GM06990 (cell line): ENCODE measurements at regions not wholly inside any gene's neighbourhood (a gene's known extent, or its start where the extent isn't known, plus 50 kb on each side); places are given as distances from the start of the nearest gene placed in this dataset.

Source experiments
- DNase-seq: peaks from one replicate; pipeline ENCODE4 v3.0.0-alpha.2; 2011; ENCODE audit not compliant: insufficient read length; ENCODE audit errors: extremely low read depth
- H3K27me3 ChIP-seq: replicated peaks from 2 replicates; pipeline ENCODE4 v1.6.0; 2011; ENCODE audit warnings: low read length; ENCODE audit not compliant: control insufficient read depth, insufficient read depth
- H3K36me3 ChIP-seq: 2 replicates; pipeline ENCODE4 v1.5.1; 2011; ENCODE audit warnings: low read length; ENCODE audit not compliant: control insufficient read depth, insufficient read depth
- H3K4me3 ChIP-seq: replicated peaks from 2 replicates; pipeline ENCODE4 v1.5.1; 2011; ENCODE audit warnings: low read depth, mild to moderate bottlenecking, control low read depth, low read length
- TF ChIP-seq, protein P1 (sequence below): IDR thresholded peaks from 2 replicates; pipeline ENCODE4 v1.5.1; 2011; ENCODE audit warnings: low read length, control low read depth, mild to moderate bottlenecking, inconsistent platforms; ENCODE audit not compliant: insufficient read depth, poor library complexity, severe bottlenecking

DNA sequence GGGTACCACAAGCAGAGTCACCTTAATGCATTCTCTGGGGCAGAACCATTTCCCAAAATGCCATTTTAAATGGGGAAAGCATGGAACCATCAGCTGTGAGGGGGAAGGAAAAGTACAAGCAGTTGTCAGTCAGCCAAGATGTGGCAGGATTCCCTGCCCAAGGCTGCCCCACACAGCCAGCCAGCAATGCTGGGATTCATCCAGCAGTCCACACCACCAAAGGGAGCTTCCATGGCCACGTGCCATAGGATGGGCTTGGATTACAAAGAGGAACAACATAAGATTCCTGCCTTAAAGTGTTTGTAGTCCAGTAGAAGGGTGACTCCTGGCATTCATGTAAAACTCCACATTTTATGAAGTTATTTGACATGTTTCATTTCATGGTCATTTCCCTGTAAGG is 233.3 kb downstream of the SHOX2 start:
- Histone ChIP-seq H3K4me3 (no peak overlapping the region), H3K36me3 (no peaks in the 10 kb centered on the region), H3K27me3 (no peaks in the 10 kb centered on the region; the same call in 1 of the 2 replicates)
- no peak for DNase-seq
- TF ChIP-seq, protein P1, sequence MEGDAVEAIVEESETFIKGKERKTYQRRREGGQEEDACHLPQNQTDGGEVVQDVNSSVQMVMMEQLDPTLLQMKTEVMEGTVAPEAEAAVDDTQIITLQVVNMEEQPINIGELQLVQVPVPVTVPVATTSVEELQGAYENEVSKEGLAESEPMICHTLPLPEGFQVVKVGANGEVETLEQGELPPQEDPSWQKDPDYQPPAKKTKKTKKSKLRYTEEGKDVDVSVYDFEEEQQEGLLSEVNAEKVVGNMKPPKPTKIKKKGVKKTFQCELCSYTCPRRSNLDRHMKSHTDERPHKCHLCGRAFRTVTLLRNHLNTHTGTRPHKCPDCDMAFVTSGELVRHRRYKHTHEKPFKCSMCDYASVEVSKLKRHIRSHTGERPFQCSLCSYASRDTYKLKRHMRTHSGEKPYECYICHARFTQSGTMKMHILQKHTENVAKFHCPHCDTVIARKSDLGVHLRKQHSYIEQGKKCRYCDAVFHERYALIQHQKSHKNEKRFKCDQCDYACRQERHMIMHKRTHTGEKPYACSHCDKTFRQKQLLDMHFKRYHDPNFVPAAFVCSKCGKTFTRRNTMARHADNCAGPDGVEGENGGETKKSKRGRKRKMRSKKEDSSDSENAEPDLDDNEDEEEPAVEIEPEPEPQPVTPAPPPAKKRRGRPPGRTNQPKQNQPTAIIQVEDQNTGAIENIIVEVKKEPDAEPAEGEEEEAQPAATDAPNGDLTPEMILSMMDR, result no peak

DNA sequence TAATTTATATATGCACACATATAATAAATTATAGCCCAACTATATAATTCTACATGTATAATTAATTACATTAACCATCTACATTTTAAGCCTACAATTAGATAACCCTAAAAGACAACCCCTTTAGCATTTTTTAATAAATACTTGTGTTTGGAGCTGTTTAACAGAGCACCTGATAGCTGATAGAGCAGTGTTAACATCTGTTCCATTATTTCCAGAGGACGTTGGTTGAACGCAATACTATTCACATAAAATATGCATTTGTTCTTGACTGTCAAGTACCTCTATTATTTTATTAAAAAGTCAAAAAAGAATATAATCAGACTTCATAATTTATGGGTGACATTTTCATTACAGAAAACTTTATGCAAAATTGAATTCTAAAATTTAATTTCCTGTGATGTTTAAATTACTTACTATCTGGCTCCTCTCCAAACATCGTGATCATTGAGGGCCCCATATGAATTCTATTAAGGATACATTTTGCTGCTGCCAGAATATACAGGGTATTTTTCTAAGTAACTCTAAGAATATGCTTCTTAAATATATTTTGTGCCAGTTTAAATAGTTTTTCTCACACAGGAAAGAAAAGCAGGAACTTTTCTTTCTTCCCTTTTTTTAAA is 234.3 kb downstream of the SHOX2 start:
- DNase-seq, result no peak
- Histone ChIP-seq H3K27me3 (no peaks in the 10 kb centered on the region; the same call in 1 of the 2 replicates), H3K4me3 (no peak overlapping the region), H3K36me3 (no peaks in the 10 kb centered on the region)
- TF ChIP-seq, protein P1, result no peak

DNA sequence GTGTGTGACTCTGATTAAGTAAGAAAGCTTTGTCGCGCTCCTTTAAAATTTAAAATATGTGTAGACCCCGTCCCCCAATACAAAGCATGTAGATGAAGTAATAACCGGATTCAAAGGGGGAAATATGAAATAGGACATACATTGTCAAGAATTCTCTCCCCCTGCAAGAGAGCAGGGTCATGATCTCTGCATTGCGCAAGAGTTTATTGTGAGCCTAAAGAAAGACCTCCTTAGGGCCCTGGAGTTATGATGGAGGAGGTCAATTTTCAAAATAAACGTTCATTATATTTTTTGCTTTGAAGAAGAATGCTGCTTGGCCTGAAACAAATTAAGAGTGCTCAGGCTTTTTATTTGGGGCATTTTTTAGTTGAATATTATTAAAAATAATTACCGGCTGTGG is 235.0 kb downstream of the SHOX2 start:
- H3K4me3 ChIP-seq, result no peak overlapping the region
- H3K36me3 ChIP-seq, result no peaks in the 10 kb centered on the region
- no peak for DNase-seq
- TF ChIP-seq, protein P1, result no peak
- H3K27me3 ChIP-seq, result no peaks in the 10 kb centered on the region; the same call in 1 of the 2 replicates

DNA sequence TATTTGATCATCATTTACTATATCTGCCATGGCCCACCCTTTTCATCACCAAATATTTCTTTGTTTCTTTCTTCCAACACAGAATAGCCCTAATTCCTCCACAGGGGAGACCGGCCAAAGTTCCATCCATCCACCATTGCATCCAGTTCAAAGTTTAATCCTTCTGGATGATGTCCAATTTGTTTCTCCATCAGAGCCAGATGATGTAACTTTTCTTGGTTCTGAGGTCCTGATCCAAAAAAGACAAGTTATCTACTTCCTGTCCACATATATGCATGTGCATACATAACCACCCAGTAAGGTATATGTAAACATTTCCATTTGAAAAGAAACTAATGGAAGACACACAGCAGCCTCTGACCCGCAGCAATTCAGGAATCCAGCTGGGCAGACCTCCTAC is 237.3 kb downstream of the SHOX2 start:
- no peaks in the 10 kb centered on the region for H3K36me3 ChIP-seq
- H3K27me3 ChIP-seq, result no peaks in the 10 kb centered on the region
- TF ChIP-seq, protein P1, result no peak
- no peak for DNase-seq
- H3K4me3 ChIP-seq, result no peak overlapping the region

DNA sequence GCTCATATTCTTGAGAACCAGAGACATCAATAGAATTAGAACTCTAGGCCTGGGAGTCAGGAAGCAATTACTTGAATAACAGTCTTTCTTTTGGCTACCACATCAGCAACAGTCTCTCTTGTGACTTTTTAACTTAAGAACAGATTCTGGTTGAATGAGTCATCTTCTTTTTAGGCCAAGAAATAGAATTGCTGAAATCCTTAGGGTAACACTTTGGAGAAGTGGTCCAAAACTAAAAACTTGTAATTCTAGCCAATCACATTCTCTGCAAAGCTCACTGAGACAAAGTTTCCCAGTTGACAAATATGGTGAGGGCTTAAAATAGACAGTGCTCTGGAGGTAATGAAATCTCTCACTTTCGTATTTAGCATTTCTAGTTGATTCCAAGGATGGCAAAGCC is 238.0 kb downstream of the SHOX2 start:
- Histone ChIP-seq H3K4me3 (no peak overlapping the region), H3K27me3 (no peaks in the 10 kb centered on the region), H3K36me3 (no peaks in the 10 kb centered on the region)
- TF ChIP-seq, protein P1, result no peak
- no peak for DNase-seq

DNA sequence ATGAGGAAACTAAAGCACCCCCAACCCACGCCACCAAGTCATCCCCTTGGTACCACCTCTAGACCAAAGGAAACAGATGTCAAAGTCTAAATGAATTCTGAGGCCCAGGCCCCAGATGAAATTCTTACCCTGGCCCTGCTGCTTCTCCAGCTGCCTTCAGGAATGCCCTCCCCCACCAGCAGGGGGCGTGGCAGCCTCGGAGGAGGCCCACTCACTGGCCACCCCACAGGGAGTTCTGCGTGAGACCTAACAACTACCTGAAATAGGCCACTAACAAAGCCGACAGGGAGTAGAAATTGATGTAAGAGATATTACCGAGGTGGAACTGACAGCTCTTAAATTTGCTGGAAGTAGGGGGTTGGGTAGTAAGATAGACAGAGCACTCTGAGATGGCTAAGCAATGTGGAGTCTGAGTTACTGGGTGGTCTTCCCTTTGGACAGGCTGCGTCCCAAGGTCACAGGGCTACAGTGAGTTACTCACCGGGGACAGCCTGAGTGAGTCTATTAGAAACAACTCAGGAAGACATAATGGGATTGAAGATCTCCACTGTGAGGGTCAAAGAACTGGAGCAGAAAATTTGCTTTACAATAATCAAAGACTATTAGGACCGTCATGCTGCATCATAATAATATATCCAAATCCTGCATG is 240.7 kb downstream of the SHOX2 start:
- DNase-seq, result peak; percentile 49
- TF ChIP-seq, protein P1, result peak; percentile 95
- no peak overlapping the region for H3K4me3 ChIP-seq
- H3K27me3 ChIP-seq, result no peaks in the 10 kb centered on the region
- H3K36me3 ChIP-seq, result no peaks in the 10 kb centered on the region
